Neuronal stem cell (in vitro differentiated cells): ENCODE measurements at regions not wholly inside any gene's neighbourhood (a gene's known extent, or its start where the extent isn't known, plus 50 kb on each side); places are given as distances from the start of the nearest gene placed in this dataset.

Experiments
- DNase-seq: peaks from one replicate; pipeline ENCODE4 v3.0.0-alpha.2; 2013; ENCODE audit warnings: low spot score
- H2AFZ ChIP-seq: one replicate; pipeline ENCODE4 v1.6.1; 2013; ENCODE audit warnings: mild to moderate bottlenecking, low read length, inconsistent platforms
- H2AK5ac ChIP-seq: 2 replicates; pipeline ENCODE4 v1.6.1; 2013; ENCODE audit warnings: low read depth, mild to moderate bottlenecking, inconsistent platforms, low read length, moderate library complexity, mixed read lengths
- H2BK120ac ChIP-seq: 2 replicates; pipeline ENCODE4 v1.6.1; 2013; ENCODE audit warnings: low read depth, mild to moderate bottlenecking, inconsistent platforms, low read length, moderate library complexity, mixed read lengths
- H2BK12ac ChIP-seq: one replicate; pipeline ENCODE4 v1.6.1; 2013; ENCODE audit warnings: low read length, inconsistent platforms
- H2BK15ac ChIP-seq: 2 replicates; pipeline ENCODE4 v1.6.1; 2013; ENCODE audit warnings: mild to moderate bottlenecking, low read length, inconsistent platforms, mixed read lengths
- H2BK5ac ChIP-seq: one replicate; pipeline ENCODE4 v1.6.1; 2013; ENCODE audit warnings: inconsistent platforms, mild to moderate bottlenecking, low read length, moderate library complexity
- H3K14ac ChIP-seq: one replicate; pipeline ENCODE4 v1.6.1; 2013; ENCODE audit warnings: low read length, inconsistent platforms
- H3K18ac ChIP-seq: 2 replicates; pipeline ENCODE4 v1.6.1; 2013; ENCODE audit warnings: low read length, inconsistent platforms
- H3K23ac ChIP-seq: 2 replicates; pipeline ENCODE4 v1.6.1; 2013; ENCODE audit warnings: low read depth, mild to moderate bottlenecking, mixed read lengths, low read length, inconsistent platforms; ENCODE audit not compliant: poor library complexity
- H3K27ac ChIP-seq: replicated peaks from 3 replicates; pipeline ENCODE4 v1.5.1; 2013; ENCODE audit warnings: low read length, inconsistent platforms
- H3K27me3 ChIP-seq, 3 experiments: 2 replicates each; pipeline ENCODE4 v1.6.1; 2013; ENCODE audit warnings: low read length in 3 of 3, mild to moderate bottlenecking in 2 of 3, inconsistent platforms in 1 of 3, low read depth in 1 of 3, mixed read lengths in 1 of 3, moderate library complexity in 1 of 3; ENCODE audit not compliant: control insufficient read depth in 3 of 3, insufficient read depth in 3 of 3
- H3K36me3 ChIP-seq, 2 donors: replicated peaks in 1 of 2; 2 replicates each; pipeline ENCODE4 v1.6.1; 2013; ENCODE audit warnings: low read length in 2 of 2; ENCODE audit not compliant: control insufficient read depth in 2 of 2, insufficient read depth in 2 of 2
- H3K4ac ChIP-seq: 2 replicates; pipeline ENCODE4 v1.6.1; 2013; ENCODE audit warnings: inconsistent platforms, mild to moderate bottlenecking, low read length, moderate library complexity
- H3K4me1 ChIP-seq, 2 donors: 1 replicate in 1 of 2; 2 replicates in 1 of 2; pipeline ENCODE4 v1.6.1; 2013; ENCODE audit warnings: low read length in 2 of 2, low read depth in 1 of 2; ENCODE audit not compliant: control insufficient read depth in 2 of 2, insufficient read depth in 1 of 2
- H3K4me2 ChIP-seq: one replicate; pipeline ENCODE4 v1.6.1; 2013; ENCODE audit warnings: mild to moderate bottlenecking, low read length, inconsistent platforms; ENCODE audit not compliant: insufficient read depth, poor library complexity, severe bottlenecking
- H3K4me3 ChIP-seq, 2 donors: 2 replicates each; pipeline ENCODE4 v1.5.1; 2013; ENCODE audit warnings: low read length in 2 of 2, mild to moderate bottlenecking in 2 of 2, inconsistent platforms in 1 of 2, moderate library complexity in 1 of 2
- H3K79me1 ChIP-seq: one replicate; pipeline ENCODE4 v1.6.1; 2013; ENCODE audit warnings: low read depth, mild to moderate bottlenecking, inconsistent platforms, low read length, moderate library complexity
- H3K9ac ChIP-seq: one replicate; pipeline ENCODE4 v1.6.1; 2013; ENCODE audit warnings: mild to moderate bottlenecking, low read depth, low read length, inconsistent platforms; ENCODE audit not compliant: poor library complexity
- H3K9me3 ChIP-seq, 2 donors: replicated peaks in 1 of 2; 2 replicates each; pipeline versions ENCODE3 to v1.6.1; 2013; ENCODE audit warnings: low read length in 2 of 2, mild to moderate bottlenecking in 2 of 2, inconsistent platforms in 1 of 2, low read depth in 1 of 2, mixed read lengths in 1 of 2, moderate library complexity in 1 of 2; ENCODE audit not compliant: control insufficient read depth in 2 of 2, insufficient read depth in 1 of 2
- H4K8ac ChIP-seq: one replicate; pipeline ENCODE4 v1.6.1; 2013; ENCODE audit warnings: low read depth, mild to moderate bottlenecking, inconsistent platforms, low read length, moderate library complexity
- H4K91ac ChIP-seq: one replicate; pipeline ENCODE4 v1.6.1; 2013; ENCODE audit warnings: low read length, low read depth, mild to moderate bottlenecking, inconsistent platforms; ENCODE audit not compliant: poor library complexity
- WGBS, 2 donors: extraction: QIAGEN DNeasy Blood & Tissue Kit; methylation state at CpG; one replicate each; pipeline ENCODE4 v1.1.7; 2013; ENCODE audit warnings: missing lambda C conversion rate in 2 of 2, mixed read lengths in 1 of 2; ENCODE audit not compliant: insufficient read length in 2 of 2, insufficient replicate concordance in 1 of 2; ENCODE audit errors: extremely low coverage in 2 of 2; 5-methylcytosine and 5-hydroxymethylcytosine counted together

- Histone ChIP-seq H2AK5ac (no peak overlapping the region), H3K4me3 (no peak overlapping the region), H3K4me1 (no peaks in the 10 kb centered on the region), H2BK5ac (no peak overlapping the region), H4K91ac (no peak overlapping the region), H3K4ac (no peak overlapping the region), H3K4me2 (no peak overlapping the region), H2BK120ac (no peak overlapping the region), H3K14ac (no peak overlapping the region), H2BK15ac (no peak overlapping the region), H2AFZ (no peak overlapping the region), H3K9ac (no peak overlapping the region), H3K79me1 (no peaks in the 10 kb centered on the region), H3K36me3 (no peaks in the 10 kb centered on the region), H3K18ac (no peak overlapping the region), H3K9me3 (no peaks in the 10 kb centered on the region), H2BK12ac (no peak overlapping the region), H4K8ac (no peak overlapping the region), H3K27me3 (no peaks in the 10 kb centered on the region), H3K23ac (no peak overlapping the region), H3K27ac (no peak overlapping the region)
- DNase-seq = no peak
- WGBS, 2 donors = no CpG with 5 or more reads among the region's 12 CpGs
Measured at GRCh38 chr13:50713523-50714248, 129.8 kb downstream of the DLEU7 start.

GRCh38 chr13:50714891-50715290, 128.6 kb downstream of the DLEU7 start:
- H3K27ac ChIP-seq = no peak overlapping the region
- H3K9ac ChIP-seq = no peak overlapping the region
- no peak overlapping the region for H3K4me3 ChIP-seq
- no peaks in the 10 kb centered on the region for H3K36me3 ChIP-seq
- no peak overlapping the region for H3K23ac ChIP-seq
- H3K79me1 ChIP-seq = no peaks in the 10 kb centered on the region
- no peak overlapping the region for H2AK5ac ChIP-seq
- no peak overlapping the region for H4K91ac ChIP-seq
- no peak overlapping the region for H3K14ac ChIP-seq
- no peaks in the 10 kb centered on the region for H3K9me3 ChIP-seq
- H3K4me2 ChIP-seq = no peak overlapping the region
- no peaks in the 10 kb centered on the region for H3K27me3 ChIP-seq
- H3K4ac ChIP-seq = no peak overlapping the region
- no peak overlapping the region for H2BK15ac ChIP-seq
- DNase-seq = no peak
- no peaks in the 10 kb centered on the region for H3K4me1 ChIP-seq
- H2BK5ac ChIP-seq = no peak overlapping the region
- H4K8ac ChIP-seq = no peak overlapping the region
- WGBS, 2 donors = no CpG with 5 or more reads among the region's 12 CpGs
- no peak overlapping the region for H2BK120ac ChIP-seq
- no peak overlapping the region for H2AFZ ChIP-seq
- H3K18ac ChIP-seq = no peak overlapping the region
- no peak overlapping the region for H2BK12ac ChIP-seq

- H3K27ac ChIP-seq = no peak overlapping the region
- H2BK120ac ChIP-seq = no peak overlapping the region
- H3K18ac ChIP-seq = peak overlapping the region; percentile 30
- H3K4me1 ChIP-seq = no peaks in the 10 kb centered on the region
- no peaks in the 10 kb centered on the region for H3K79me1 ChIP-seq
- no peaks in the 10 kb centered on the region for H3K9me3 ChIP-seq
- no peak overlapping the region for H4K91ac ChIP-seq
- no peak overlapping the region for H3K23ac ChIP-seq
- no peak for DNase-seq
- H2BK12ac ChIP-seq = no peak overlapping the region
- no peak overlapping the region for H4K8ac ChIP-seq
- no peaks in the 10 kb centered on the region for H3K36me3 ChIP-seq
- H3K27me3 ChIP-seq = no peaks in the 10 kb centered on the region
- H2AFZ ChIP-seq = no peak overlapping the region
- no peak overlapping the region for H3K4ac ChIP-seq
- H3K4me2 ChIP-seq = no peak overlapping the region
- H2BK5ac ChIP-seq = no peak overlapping the region
- H3K14ac ChIP-seq = no peak overlapping the region
- H3K9ac ChIP-seq = no peak overlapping the region
- H3K4me3 ChIP-seq = no peak overlapping the region
- WGBS, 2 donors = no CpG with 5 or more reads among the region's 14 CpGs
- H2AK5ac ChIP-seq = no peak overlapping the region
- no peak overlapping the region for H2BK15ac ChIP-seq
Measured at GRCh38 chr13:50715402-50716146, 127.9 kb downstream of the DLEU7 start.

GRCh38 chr13:50720861-50721671, 122.4 kb downstream of the DLEU7 start:
- no peak overlapping the region for H2BK15ac ChIP-seq
- no peak overlapping the region for H4K8ac ChIP-seq
- no peak overlapping the region for H2BK12ac ChIP-seq
- H3K9ac ChIP-seq = no peak overlapping the region
- H3K14ac ChIP-seq = no peak overlapping the region
- H3K23ac ChIP-seq = no peak overlapping the region
- no peak overlapping the region for H2AFZ ChIP-seq
- H3K18ac ChIP-seq = no peak overlapping the region
- H3K79me1 ChIP-seq = no peaks in the 10 kb centered on the region
- no peak overlapping the region for H2BK5ac ChIP-seq
- no peak for DNase-seq
- WGBS, 2 donors = no CpG with 5 or more reads among the region's 8 CpGs
- no peak overlapping the region for H3K4ac ChIP-seq
- H3K36me3 ChIP-seq = no peaks in the 10 kb centered on the region
- no peaks in the 10 kb centered on the region for H3K27me3 ChIP-seq
- no peak overlapping the region for H4K91ac ChIP-seq
- H3K4me1 ChIP-seq = peaks cover 0 to 2% of the 10 kb centered on the region in 2 donors
- peaks cover 0 to 3% of the 10 kb centered on the region in 2 donors for H3K9me3 ChIP-seq
- no peak overlapping the region for H3K4me2 ChIP-seq
- H3K4me3 ChIP-seq = no peak overlapping the region
- H2AK5ac ChIP-seq = no peak overlapping the region
- no peak overlapping the region for H3K27ac ChIP-seq
- no peak overlapping the region for H2BK120ac ChIP-seq
